ENCODE measurements at regions not wholly inside any gene's neighbourhood (a gene's known extent, or its start where the extent isn't known, plus 50 kb on each side); places are given as distances from the start of the nearest gene placed in this dataset.

DNA sequence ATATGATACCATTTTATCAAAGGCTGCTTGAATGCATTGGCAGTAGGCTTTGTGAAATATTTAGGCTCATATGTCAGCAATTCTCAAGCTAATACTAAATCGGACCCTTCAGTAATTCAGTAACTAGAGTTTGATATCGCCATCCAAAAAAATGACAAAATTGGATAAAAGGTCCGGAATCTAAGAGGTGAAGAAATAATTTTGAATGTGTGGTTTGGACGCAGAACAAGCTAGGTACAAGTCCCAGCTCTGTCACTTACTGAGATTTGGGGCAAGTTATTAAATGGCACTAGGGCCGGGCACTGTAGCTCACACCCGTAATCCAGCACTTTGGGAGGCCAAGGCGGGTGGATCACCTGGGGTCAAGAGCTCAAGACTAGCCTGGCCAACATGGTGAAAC, 956.5 kb downstream of the CDH11 start:
- Histone ChIP-seq H3K4me3 (ENCODE audit: low read length) (no peak overlapping the region), H3K9me3 (ENCODE audit: control insufficient read depth, low read depth, low read length) (no peaks in the 10 kb centered on the region), H3K27ac (ENCODE audit: low read length) (no peak overlapping the region), H3K4me1 (ENCODE audit: control insufficient read depth, insufficient read depth, low read length) (peaks cover 4% of the 10 kb centered on the region), H3K36me3 (ENCODE audit: control insufficient read depth, insufficient read depth, low read length) (no peaks in the 10 kb centered on the region), H3K27me3 (ENCODE audit: control insufficient read depth, insufficient read depth, low read length) (no peaks in the 10 kb centered on the region)
- DNase-seq, result no peak
- WGBS (ENCODE audit: insufficient coverage, low lambda C conversion rate), result 93% methylated on average over 2 of the region's 7 CpGs

DNA sequence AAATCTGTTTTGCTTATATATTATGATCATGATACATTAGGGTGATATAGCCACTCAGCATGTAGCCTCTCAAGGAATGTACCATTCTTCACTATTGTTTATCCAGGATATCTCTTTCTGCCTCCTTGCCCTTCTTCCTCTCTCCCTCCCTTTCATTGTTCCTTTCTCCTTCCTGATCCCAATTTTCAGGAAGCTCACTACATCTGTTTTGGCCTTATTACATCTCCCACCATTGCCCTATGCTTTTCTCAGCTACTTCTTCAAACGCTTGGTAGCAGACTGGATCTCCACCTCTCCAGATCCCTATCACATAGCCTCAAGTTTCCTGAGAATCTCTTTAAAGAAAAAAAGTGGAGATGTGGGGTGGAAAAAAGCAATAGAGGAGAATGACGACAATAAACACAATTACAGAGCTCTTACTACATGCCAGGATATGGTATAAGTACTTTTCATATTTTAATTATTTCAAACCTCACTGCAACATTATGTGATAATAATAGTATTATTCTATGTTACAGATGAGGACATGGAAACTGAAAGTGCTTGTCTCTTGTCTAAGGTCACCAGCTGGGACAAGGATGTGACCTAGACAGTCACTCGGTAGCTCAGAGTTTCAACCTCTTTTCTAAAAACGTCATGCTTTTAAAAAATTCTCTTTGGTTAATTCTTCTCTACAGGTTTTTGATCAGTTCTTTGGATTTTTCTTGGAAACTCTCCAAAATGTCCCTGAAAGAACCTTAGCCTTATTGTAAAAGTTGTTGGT, 959.1 kb downstream of the CDH11 start:
- Histone ChIP-seq H3K27ac (ENCODE audit: low read length) (no peak overlapping the region), H3K9me3 (ENCODE audit: control insufficient read depth, low read depth, low read length) (no peaks in the 10 kb centered on the region), H3K4me3 (ENCODE audit: low read length) (no peak overlapping the region), H3K36me3 (ENCODE audit: control insufficient read depth, insufficient read depth, low read length) (no peaks in the 10 kb centered on the region), H3K4me1 (ENCODE audit: control insufficient read depth, insufficient read depth, low read length) (peaks cover 11% of the 10 kb centered on the region), H3K27me3 (ENCODE audit: control insufficient read depth, insufficient read depth, low read length) (no peaks in the 10 kb centered on the region)
- 91% methylated on average over 4 of the region's 4 CpGs for WGBS (ENCODE audit: insufficient coverage, low lambda C conversion rate)
- DNase-seq, result no peak

DNA sequence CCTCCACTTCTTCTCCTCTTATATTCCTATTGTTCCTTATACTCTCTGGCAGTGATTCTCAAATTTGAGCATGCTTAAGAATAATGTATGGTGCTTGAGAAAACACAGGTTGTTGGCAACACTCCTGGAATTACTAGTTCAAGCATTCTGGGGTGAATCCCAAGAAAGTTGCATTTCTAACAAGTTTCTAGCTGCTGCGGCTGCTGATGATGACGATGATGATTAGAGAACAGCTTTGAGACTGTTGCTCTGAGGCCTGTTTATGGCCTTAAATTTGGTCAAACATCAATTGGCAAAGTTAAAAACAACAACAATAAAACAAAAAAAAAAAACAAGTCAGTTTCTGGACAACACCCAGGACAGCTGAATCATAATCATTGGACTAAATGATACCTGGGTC, 961.9 kb downstream of the CDH11 start:
- DNase-seq, result no peak
- H3K36me3 ChIP-seq (ENCODE audit: control insufficient read depth, insufficient read depth, low read length), result no peaks in the 10 kb centered on the region
- no peaks in the 10 kb centered on the region for H3K27me3 ChIP-seq (ENCODE audit: control insufficient read depth, insufficient read depth, low read length)
- H3K27ac ChIP-seq (ENCODE audit: low read length), result no peak overlapping the region
- WGBS (ENCODE audit: insufficient coverage, low lambda C conversion rate), result no CpG with 5 or more reads among the region's 2 CpGs
- peaks cover 11% of the 10 kb centered on the region for H3K4me1 ChIP-seq (ENCODE audit: control insufficient read depth, insufficient read depth, low read length)
- no peak overlapping the region for H3K4me3 ChIP-seq (ENCODE audit: low read length)
- H3K9me3 ChIP-seq (ENCODE audit: control insufficient read depth, low read depth, low read length), result no peaks in the 10 kb centered on the region

DNA sequence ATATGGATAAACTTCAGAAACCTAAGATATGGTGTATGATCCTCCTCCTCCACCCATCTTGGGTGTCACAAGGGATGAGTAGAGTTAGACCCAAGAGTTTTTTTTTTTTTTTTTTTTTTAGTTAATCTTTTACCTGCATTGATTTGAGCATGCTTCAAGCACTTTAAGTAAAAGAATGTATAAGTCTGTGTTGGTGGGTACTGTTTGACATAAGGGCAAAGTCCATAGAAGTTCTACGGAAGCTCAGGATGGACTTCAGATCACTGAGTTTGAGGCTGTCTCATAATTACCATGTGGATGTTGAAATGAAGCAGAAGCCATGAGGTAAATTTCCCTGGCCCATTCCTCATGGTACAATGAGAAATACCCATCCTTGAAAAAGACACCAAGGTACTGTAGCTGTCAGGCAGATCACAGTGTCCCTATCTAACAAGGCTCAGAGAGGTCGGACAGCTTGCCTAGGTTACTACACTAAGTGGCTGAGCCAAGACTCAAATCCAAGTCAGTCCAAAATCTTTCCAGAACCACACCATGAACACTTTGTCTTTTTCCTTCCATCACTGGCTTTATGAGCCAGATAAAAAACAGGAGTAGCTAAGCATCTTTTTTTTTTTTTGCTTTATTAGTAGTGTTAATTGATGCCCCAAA, 962.8 kb downstream of the CDH11 start:
- H3K4me1 ChIP-seq (ENCODE audit: control insufficient read depth, insufficient read depth, low read length), result peaks cover 11% of the 10 kb centered on the region
- peak; percentile 48 to 64 for DNase-seq
- H3K4me3 ChIP-seq (ENCODE audit: low read length), result no peak overlapping the region
- H3K36me3 ChIP-seq (ENCODE audit: control insufficient read depth, insufficient read depth, low read length), result no peaks in the 10 kb centered on the region
- no peaks in the 10 kb centered on the region for H3K27me3 ChIP-seq (ENCODE audit: control insufficient read depth, insufficient read depth, low read length)
- no peak overlapping the region for H3K27ac ChIP-seq (ENCODE audit: low read length)
- WGBS (ENCODE audit: insufficient coverage, low lambda C conversion rate), result no CpG with 5 or more reads among the region's 2 CpGs
- no peaks in the 10 kb centered on the region for H3K9me3 ChIP-seq (ENCODE audit: control insufficient read depth, low read depth, low read length)

DNA sequence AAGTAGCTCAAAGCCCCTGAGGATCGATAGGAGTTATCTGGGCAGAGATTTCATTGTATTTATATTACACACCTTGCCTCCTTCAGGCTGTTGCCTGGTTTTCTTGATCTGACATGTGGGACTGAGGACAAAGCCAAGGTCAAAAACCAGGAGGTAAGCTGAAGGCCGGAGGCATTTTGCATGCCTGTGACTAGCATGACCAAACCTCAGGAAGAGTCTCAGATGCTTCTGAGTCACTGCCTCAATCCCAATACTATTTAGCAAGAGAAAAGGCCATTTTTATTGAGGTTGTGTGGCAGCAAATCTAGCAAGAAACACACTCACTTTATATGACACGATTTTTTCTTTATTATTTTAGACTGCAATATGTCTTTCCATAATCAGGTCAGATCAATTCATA, 968.1 kb downstream of the CDH11 start:
- no CpG with 5 or more reads among the region's 3 CpGs for WGBS (ENCODE audit: insufficient coverage, low lambda C conversion rate)
- no peak for DNase-seq
- no peaks in the 10 kb centered on the region for H3K36me3 ChIP-seq (ENCODE audit: control insufficient read depth, insufficient read depth, low read length)

DNA sequence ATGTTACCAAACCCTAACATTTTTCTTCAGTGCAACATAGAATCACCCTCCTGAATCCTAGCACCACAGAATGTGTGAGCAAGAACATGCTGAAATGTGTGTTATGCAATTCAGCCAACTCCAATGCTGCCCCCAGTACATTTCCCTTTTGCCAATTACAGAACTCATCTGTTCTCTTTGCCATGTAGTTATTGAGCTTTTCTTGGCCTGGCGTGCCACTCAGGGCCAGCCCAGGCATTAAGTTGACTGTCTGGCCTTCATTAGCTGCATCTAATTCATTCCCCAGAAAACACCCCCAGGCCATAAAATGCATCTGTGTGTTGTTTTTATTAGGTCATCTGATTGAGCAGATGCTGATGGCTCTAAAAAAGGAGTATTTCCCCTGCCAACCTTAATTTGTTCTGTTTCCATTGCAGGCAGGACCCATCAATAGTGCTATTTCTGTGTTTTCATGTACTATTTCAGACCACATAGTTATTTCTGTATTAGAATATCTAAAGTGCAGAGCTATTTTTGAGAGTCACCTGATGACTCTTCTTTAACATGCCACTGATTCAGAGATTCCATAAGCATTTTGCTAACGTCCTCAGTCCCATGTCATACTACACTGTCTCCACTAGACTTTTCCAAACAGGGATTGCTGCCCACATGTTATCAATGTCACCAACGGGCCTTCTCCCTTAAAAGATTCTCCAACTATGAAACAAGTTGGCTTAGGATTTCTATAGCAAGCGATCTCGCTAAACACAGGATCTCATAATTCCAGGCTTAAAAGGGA, 969.7 kb downstream of the CDH11 start:
- no peak for DNase-seq
- H3K9me3 ChIP-seq (ENCODE audit: control insufficient read depth, low read depth, low read length), result peaks cover 4% of the 10 kb centered on the region
- no peaks in the 10 kb centered on the region for H3K4me1 ChIP-seq (ENCODE audit: control insufficient read depth, insufficient read depth, low read length)
- WGBS (ENCODE audit: insufficient coverage, low lambda C conversion rate), result no CpG with 5 or more reads among the region's 5 CpGs
- H3K36me3 ChIP-seq (ENCODE audit: control insufficient read depth, insufficient read depth, low read length), result no peaks in the 10 kb centered on the region
- H3K27me3 ChIP-seq (ENCODE audit: control insufficient read depth, insufficient read depth, low read length), result no peaks in the 10 kb centered on the region
- H3K4me3 ChIP-seq (ENCODE audit: low read length), result no peak overlapping the region
- H3K27ac ChIP-seq (ENCODE audit: low read length), result no peak overlapping the region

More for the DNA sequence above, 968.1 kb downstream of the CDH11 start:
- no peak overlapping the region for H3K27ac ChIP-seq (ENCODE audit: low read length)
- no peaks in the 10 kb centered on the region for H3K4me1 ChIP-seq (ENCODE audit: control insufficient read depth, insufficient read depth, low read length)
- no peaks in the 10 kb centered on the region for H3K9me3 ChIP-seq (ENCODE audit: control insufficient read depth, low read depth, low read length)
- H3K27me3 ChIP-seq (ENCODE audit: control insufficient read depth, insufficient read depth, low read length), result no peaks in the 10 kb centered on the region
- H3K4me3 ChIP-seq (ENCODE audit: low read length), result no peak overlapping the region

DNA sequence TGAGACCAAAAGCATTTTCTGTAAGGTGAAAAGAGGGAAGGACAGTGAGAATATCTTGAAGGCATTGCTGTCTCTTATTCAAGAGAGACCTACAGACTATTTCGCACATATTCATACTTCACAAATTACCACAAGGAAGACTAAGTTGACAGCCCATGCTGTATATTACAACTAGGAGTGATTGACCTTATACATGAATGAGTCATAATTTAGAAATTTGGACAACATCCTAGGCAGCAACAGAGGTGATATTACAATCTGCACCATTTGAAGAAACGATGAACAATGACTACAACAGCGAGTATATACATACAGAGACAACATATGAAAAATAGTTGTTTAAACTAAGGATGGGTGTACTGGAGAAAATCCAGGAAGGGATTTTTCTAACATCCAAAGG, 971.7 kb downstream of the CDH11 start:
- no CpG with 5 or more reads among the region's 3 CpGs for WGBS (ENCODE audit: insufficient coverage, low lambda C conversion rate)

DNA sequence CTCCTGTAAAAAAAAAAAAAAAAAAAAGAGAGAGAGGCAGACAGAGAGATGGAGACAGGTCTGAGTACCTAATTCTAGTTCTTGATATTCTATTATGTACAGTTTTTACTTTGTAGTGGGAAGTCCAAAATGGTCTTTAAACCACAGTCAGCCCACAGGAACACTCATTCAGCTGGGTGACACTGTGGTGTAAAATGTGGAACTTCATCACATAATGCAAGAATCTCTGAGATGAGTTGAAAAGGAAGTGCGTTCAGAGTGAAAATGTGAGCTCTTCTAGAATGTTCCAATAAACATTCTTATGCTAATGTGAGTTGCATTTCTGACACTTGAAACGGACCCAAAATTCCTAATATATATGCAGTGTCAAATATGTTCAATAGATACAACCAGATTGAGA, 972.1 kb downstream of the CDH11 start:
- H3K4me3 ChIP-seq (ENCODE audit: low read length), result no peak overlapping the region
- no peak overlapping the region for H3K27ac ChIP-seq (ENCODE audit: low read length)
- H3K4me1 ChIP-seq (ENCODE audit: control insufficient read depth, insufficient read depth, low read length), result no peaks in the 10 kb centered on the region
- DNase-seq, result no peak
- H3K9me3 ChIP-seq (ENCODE audit: control insufficient read depth, low read depth, low read length), result peaks cover 4% of the 10 kb centered on the region
- WGBS (ENCODE audit: insufficient coverage, low lambda C conversion rate), result no CpG with 5 or more reads among the region's 2 CpGs
- no peaks in the 10 kb centered on the region for H3K27me3 ChIP-seq (ENCODE audit: control insufficient read depth, insufficient read depth, low read length)
- H3K36me3 ChIP-seq (ENCODE audit: control insufficient read depth, insufficient read depth, low read length), result no peaks in the 10 kb centered on the region

More for the DNA sequence above, 971.7 kb downstream of the CDH11 start:
- H3K27ac ChIP-seq (ENCODE audit: low read length), result no peak overlapping the region
- no peaks in the 10 kb centered on the region for H3K36me3 ChIP-seq (ENCODE audit: control insufficient read depth, insufficient read depth, low read length)
- no peaks in the 10 kb centered on the region for H3K27me3 ChIP-seq (ENCODE audit: control insufficient read depth, insufficient read depth, low read length)
- H3K9me3 ChIP-seq (ENCODE audit: control insufficient read depth, low read depth, low read length), result peaks cover 4% of the 10 kb centered on the region
- no peak overlapping the region for H3K4me3 ChIP-seq (ENCODE audit: low read length)
- no peak for DNase-seq
- no peaks in the 10 kb centered on the region for H3K4me1 ChIP-seq (ENCODE audit: control insufficient read depth, insufficient read depth, low read length)

DNA sequence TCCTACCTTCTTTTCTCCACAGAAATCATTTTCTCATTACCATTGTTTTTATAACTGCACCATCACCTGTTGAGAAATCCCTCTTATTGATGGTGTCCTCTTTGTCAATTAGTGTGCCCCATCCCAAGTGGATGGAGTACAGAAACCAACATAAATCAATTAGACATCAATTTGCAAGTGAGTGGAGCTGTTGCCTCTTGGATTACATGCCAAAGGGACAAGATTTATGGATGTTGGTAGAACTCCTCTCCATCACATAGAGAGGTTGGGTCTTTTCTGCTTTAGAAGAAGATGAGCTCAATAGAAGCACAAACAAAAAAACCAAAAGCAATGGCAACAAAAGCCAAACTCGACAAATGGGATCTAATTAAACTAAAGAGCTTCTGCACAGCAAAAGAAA, 973.5 kb downstream of the CDH11 start:
- no peaks in the 10 kb centered on the region for H3K27me3 ChIP-seq (ENCODE audit: control insufficient read depth, insufficient read depth, low read length)
- peaks cover 4% of the 10 kb centered on the region for H3K9me3 ChIP-seq (ENCODE audit: control insufficient read depth, low read depth, low read length)
- H3K4me1 ChIP-seq (ENCODE audit: control insufficient read depth, insufficient read depth, low read length), result no peaks in the 10 kb centered on the region
- no peak overlapping the region for H3K27ac ChIP-seq (ENCODE audit: low read length)
- WGBS (ENCODE audit: insufficient coverage, low lambda C conversion rate), result no CpG with 5 or more reads among the region's 1 CpG
- no peak for DNase-seq
- no peaks in the 10 kb centered on the region for H3K36me3 ChIP-seq (ENCODE audit: control insufficient read depth, insufficient read depth, low read length)
- no peak overlapping the region for H3K4me3 ChIP-seq (ENCODE audit: low read length)

DNA sequence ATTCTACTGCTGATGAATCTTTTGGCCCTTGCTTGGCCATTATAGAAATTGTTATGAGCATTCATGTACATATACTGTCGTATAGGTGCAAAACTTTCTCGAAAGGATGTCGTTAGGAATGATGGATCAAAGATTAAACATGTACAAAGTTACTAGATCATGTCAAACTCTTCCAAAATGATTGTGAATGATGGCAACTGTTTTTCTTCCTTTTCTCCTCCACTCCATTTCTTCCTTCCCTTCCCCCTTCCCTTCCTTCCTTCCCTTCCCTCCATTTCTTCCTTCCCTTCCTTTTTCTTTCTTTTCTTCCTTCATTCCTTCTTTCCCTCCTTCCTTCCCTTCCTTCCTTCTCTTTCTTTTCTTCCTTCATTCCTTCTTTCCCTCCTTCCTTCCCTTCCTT, 973.9 kb downstream of the CDH11 start:
- Histone ChIP-seq H3K4me1 (ENCODE audit: control insufficient read depth, insufficient read depth, low read length) (no peaks in the 10 kb centered on the region), H3K4me3 (ENCODE audit: low read length) (no peak overlapping the region), H3K36me3 (ENCODE audit: control insufficient read depth, insufficient read depth, low read length) (no peaks in the 10 kb centered on the region), H3K27ac (ENCODE audit: low read length) (no peak overlapping the region), H3K27me3 (ENCODE audit: control insufficient read depth, insufficient read depth, low read length) (no peaks in the 10 kb centered on the region), H3K9me3 (ENCODE audit: control insufficient read depth, low read depth, low read length) (peaks cover 4% of the 10 kb centered on the region)
- 100% methylated on average over 2 of the region's 3 CpGs for WGBS (ENCODE audit: insufficient coverage, low lambda C conversion rate)
- no peak for DNase-seq
